ENCODE measurements at regions not wholly inside any gene's neighbourhood (a gene's known extent, or its start where the extent isn't known, plus 50 kb on each side); places are given as distances from the start of the nearest gene placed in this dataset.

GRCh38 chr16:49060728-49061127 lies 220.9 kb downstream of the CBLN1 start:
- Histone ChIP-seq H3K27me3 (no peaks in the 10 kb centered on the region), H3K4me3 (no peak overlapping the region), H3K4me1 (replicated peaks in 1 of 2) (no peaks in the 10 kb centered on the region), H3K9me3 (replicated peaks in 1 of 3) (no peaks in the 10 kb centered on the region), H3K36me3 (replicated peaks in 1 of 2) (no peaks in the 10 kb centered on the region), H3K27ac (no peak overlapping the region)
- 13 to 43% (median 28%) methylated on average over 2 of the region's 2 CpGs for WGBS, 4 donors
- no peak for TF ChIP-seq POLR2A (IDR thresholded peaks at IDR 0.05)
- TF ChIP-seq CTCF (IDR thresholded peaks at IDR 0.05): no peak
- intact Hi-C loops (cut with DNase I): no loop called here
- no peak for DNase-seq

- DNase-seq: no peak
- Histone ChIP-seq H3K9me3 (replicated peaks in 1 of 3) (no peaks in the 10 kb centered on the region), H3K36me3 (replicated peaks in 1 of 2) (no peaks in the 10 kb centered on the region), H3K4me1 (replicated peaks in 1 of 2) (no peaks in the 10 kb centered on the region), H3K27ac (no peak overlapping the region), H3K4me3 (no peak overlapping the region), H3K27me3 (no peaks in the 10 kb centered on the region)
- intact Hi-C loops (cut with DNase I): no loop called here
- 73 to 96% (median 87%) methylated on average over 2 of the region's 2 CpGs for WGBS, 4 donors
- no peak for TF ChIP-seq POLR2A (IDR thresholded peaks at IDR 0.05)
- no peak for TF ChIP-seq CTCF (IDR thresholded peaks at IDR 0.05)
Measured at GRCh38 chr16:49058382-49058781, 223.3 kb downstream of the CBLN1 start.

DNA sequence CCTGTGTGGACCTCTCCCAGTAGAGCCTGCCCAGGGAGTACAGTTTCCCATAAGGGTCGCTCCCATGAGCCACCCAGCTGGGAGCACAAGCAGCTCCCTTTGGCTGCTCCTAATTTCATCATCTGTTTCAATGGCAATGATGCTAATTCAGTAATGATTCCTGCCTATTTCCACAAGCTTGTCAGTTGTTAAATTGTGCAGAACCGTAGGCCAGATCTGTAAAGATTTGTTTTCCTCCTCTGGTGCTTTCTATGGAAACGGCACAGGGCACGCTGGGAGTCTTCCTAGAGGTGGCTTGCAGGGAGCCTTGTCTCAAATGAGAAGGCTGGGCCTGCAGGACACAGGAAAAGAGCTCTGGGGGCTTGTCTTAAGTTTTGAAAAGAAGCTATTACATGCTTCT lies 223.7 kb downstream of the CBLN1 start:
- no peaks in the 10 kb centered on the region for H3K4me1 ChIP-seq (replicated peaks in 1 of 2)
- H3K27me3 ChIP-seq: no peaks in the 10 kb centered on the region
- no peaks in the 10 kb centered on the region for H3K9me3 ChIP-seq (replicated peaks in 1 of 3)
- intact Hi-C loops (cut with DNase I): no loop called here
- 56 to 73% (median 61%) methylated on average over 4 of the region's 4 CpGs for WGBS, 4 donors
- H3K27ac ChIP-seq: no peak overlapping the region
- TF ChIP-seq POLR2A (IDR thresholded peaks at IDR 0.05) (no peak), CTCF (IDR thresholded peaks at IDR 0.05) (no peak)
- no peak overlapping the region for H3K4me3 ChIP-seq
- no peaks in the 10 kb centered on the region for H3K36me3 ChIP-seq (replicated peaks in 1 of 2)
- no peak for DNase-seq

DNA sequence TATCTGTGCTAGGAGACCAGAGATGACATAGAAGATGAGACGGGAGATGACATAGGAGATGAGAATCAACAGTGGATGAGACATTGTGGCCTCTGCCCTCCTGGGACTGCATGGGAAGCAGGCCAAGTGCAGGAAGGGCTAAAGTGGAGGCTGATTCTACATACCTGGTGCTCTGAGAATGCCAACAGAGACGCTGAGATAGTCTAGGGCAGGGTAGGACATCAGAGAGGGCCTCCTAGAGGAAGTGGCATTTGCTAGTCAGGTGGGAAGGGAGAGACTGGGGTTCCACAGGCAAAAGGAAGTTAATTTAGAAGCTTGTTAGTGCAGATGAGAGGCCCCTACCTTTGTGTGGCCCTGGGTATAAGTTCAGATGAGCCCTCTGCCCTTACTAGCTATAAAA lies 224.2 kb downstream of the CBLN1 start:
- Histone ChIP-seq H3K4me3 (no peak overlapping the region), H3K27ac (no peak overlapping the region), H3K27me3 (no peaks in the 10 kb centered on the region), H3K36me3 (replicated peaks in 1 of 2) (no peaks in the 10 kb centered on the region), H3K4me1 (replicated peaks in 1 of 2) (no peaks in the 10 kb centered on the region), H3K9me3 (replicated peaks in 1 of 3) (no peaks in the 10 kb centered on the region)
- intact Hi-C loops (cut with DNase I): no loop called here
- 47 to 73% (median 72%) methylated on average over 2 of the region's 2 CpGs for WGBS, 4 donors
- no peak for TF ChIP-seq CTCF (IDR thresholded peaks at IDR 0.05)
- TF ChIP-seq POLR2A (IDR thresholded peaks at IDR 0.05): no peak
- no peak for DNase-seq
